SK-N-SH (cell line): ENCODE measurements at regions not wholly inside any gene's neighbourhood (a gene's known extent, or its start where the extent isn't known, plus 50 kb on each side); places are given as distances from the start of the nearest gene placed in this dataset.

Experiments used
- CTCF ChIA-PET: fragments of 300-600, 350-600 bp; formaldehyde crosslinking; extraction: SDS; loops from one replicate; lab custom pipeline; 2021; lab: Yijun Ruan, JAX
- POLR2A ChIA-PET: fragments of 350-600 bp; sonication (Branson Sonifier 250); formaldehyde crosslinking; extraction: SDS; loops from one replicate; lab custom pipeline; 2020; ENCODE audit warnings: antibody characterized with exemption, inconsistent platforms; lab: Yijun Ruan, JAX
- DNase-seq: peaks from one replicate; pipeline ENCODE4 v3.0.0; 2012
- H2AFZ ChIP-seq: fragments of 200-600 bp; sonication (generic); 2 replicates; pipeline ENCODE4 v1.8.1; 2016; ENCODE audit warnings: antibody characterized with exemption, mild to moderate bottlenecking, low read depth
- H3F3A ChIP-seq: fragments of 200-600 bp; sonication (generic); replicated peaks from 2 replicates; pipeline ENCODE3; 2016; ENCODE audit warnings: antibody characterized with exemption, mild to moderate bottlenecking; ENCODE audit not compliant: insufficient read depth
- H3K27ac ChIP-seq, 2 experiments: fragments of 200-500 bp in 1 of 2; fragments of 200-600 bp in 1 of 2; sonication (Bioruptor generic) in 1 of 2; sonication (generic), shearing (Covaris generic) in 1 of 2; 2 replicates each; pipeline versions ENCODE4 v1.5.1 to v1.6.1; 2014 to 2016; ENCODE audit warnings: low read depth in 2 of 2, inconsistent platforms in 1 of 2, low read length in 1 of 2, mild to moderate bottlenecking in 1 of 2, mixed read lengths in 1 of 2
- H3K27me3 ChIP-seq: fragments of 200-600 bp; sonication (generic), shearing (Covaris generic); 2 replicates; pipeline ENCODE4 v1.6.1; 2016; ENCODE audit warnings: mixed run types; ENCODE audit not compliant: insufficient read depth
- H3K36me3 ChIP-seq, 2 experiments: fragments of 200-500 bp in 1 of 2; fragments of 200-600 bp in 1 of 2; sonication (Bioruptor generic) in 1 of 2; sonication (generic) in 1 of 2; replicated peaks in 1 of 2; 2 replicates each; pipeline versions ENCODE3 to v1.5.1; 2014 to 2016; ENCODE audit warnings: low read length in 1 of 2, mild to moderate bottlenecking in 1 of 2; ENCODE audit not compliant: insufficient read depth in 2 of 2, control insufficient read depth in 1 of 2
- H3K4me1 ChIP-seq, 2 experiments: fragments of 200-500 bp in 1 of 2; fragments of 200-600 bp in 1 of 2; sonication (Bioruptor generic) in 1 of 2; sonication (generic), shearing (Covaris generic) in 1 of 2; 2 replicates each; pipeline versions ENCODE4 v1.5.1 to v1.6.1; 2014 to 2016; ENCODE audit warnings: low read depth in 1 of 2, low read length in 1 of 2, mixed run types in 1 of 2; ENCODE audit not compliant: insufficient read depth in 2 of 2, control insufficient read depth in 1 of 2
- H3K4me2 ChIP-seq: fragments of 200-600 bp; sonication (generic), shearing (Covaris generic); 2 replicates; pipeline ENCODE4 v1.6.1; 2017; ENCODE audit warnings: mixed run types
- H3K4me3 ChIP-seq, 2 experiments: fragments of 200-500 bp in 1 of 2; fragments of 200-600 bp in 1 of 2; sonication (Bioruptor generic) in 1 of 2; sonication (generic), shearing (Covaris generic) in 1 of 2; 2 replicates each; pipeline versions ENCODE4 v1.5.1 to v1.8.1; 2014 to 2016; ENCODE audit warnings: low read depth in 2 of 2, inconsistent platforms in 1 of 2, low read length in 1 of 2, mild to moderate bottlenecking in 1 of 2, mixed read lengths in 1 of 2, moderate library complexity in 1 of 2
- H3K79me2 ChIP-seq: fragments of 200-600 bp; sonication (generic); 2 replicates; pipeline ENCODE4 v1.8.1; 2017; ENCODE audit warnings: mild to moderate bottlenecking; ENCODE audit not compliant: insufficient read depth
- H3K9ac ChIP-seq: fragments of 200-600 bp; sonication (generic); 2 replicates; pipeline ENCODE4 v1.6.1; 2017; ENCODE audit warnings: mixed run types
- H3K9me2 ChIP-seq: fragments of 200-600 bp; sonication (generic); 2 replicates; pipeline ENCODE4 v1.6.1; 2017; ENCODE audit warnings: mixed run types
- H3K9me3 ChIP-seq: fragments of 200-600 bp; sonication (generic); 2 replicates; pipeline ENCODE4 v1.6.1; 2017; ENCODE audit warnings: mixed run types, mild to moderate bottlenecking, moderate library complexity
- H4K20me1 ChIP-seq: fragments of 200-600 bp; sonication (generic); 2 replicates; pipeline ENCODE4 v1.6.1; 2017; ENCODE audit warnings: mild to moderate bottlenecking, mixed run types; ENCODE audit not compliant: insufficient read depth
- CHD2 ChIP-seq: fragments of 150-350 bp; IDR thresholded peaks from 2 replicates; pipeline ENCODE4 v1.6.1; 2018; ENCODE audit warnings: low read length; ENCODE audit not compliant: partially characterized antibody
- ELF1 ChIP-seq: IDR thresholded peaks from 2 replicates; pipeline ENCODE4 v1.4.0; 2012
- FOXM1 ChIP-seq: IDR thresholded peaks from 2 replicates; pipeline ENCODE4 v1.4.0; 2012; ENCODE audit warnings: low read depth, mild to moderate bottlenecking
- JUND ChIP-seq: IDR thresholded peaks from 2 replicates; pipeline ENCODE4 v1.4.0; 2012
- NFIC ChIP-seq: IDR thresholded peaks from 2 replicates; pipeline ENCODE4 v1.4.0; 2012; ENCODE audit warnings: borderline replicate concordance
- NRF1 ChIP-seq: IDR thresholded peaks from 2 replicates; pipeline ENCODE4 v1.6.1; 2012; ENCODE audit warnings: low read depth, mild to moderate bottlenecking, low read length
- RCOR1 ChIP-seq: fragments of 150-350 bp; IDR thresholded peaks from 2 replicates; pipeline ENCODE4 v1.6.1; 2017; ENCODE audit warnings: antibody characterized with exemption, low read length
- RFX5 ChIP-seq: IDR thresholded peaks from 2 replicates; pipeline ENCODE4 v1.6.1; 2012; ENCODE audit warnings: mild to moderate bottlenecking, improper control_type of control experiment, low read length
- SIN3A ChIP-seq: IDR thresholded peaks from 2 replicates; pipeline ENCODE4 v1.6.1; 2012; ENCODE audit warnings: low read depth, mild to moderate bottlenecking, low read length, moderate library complexity, borderline replicate concordance
- WGBS: methylation state at CpG from one replicate; pipeline ENCODE4 v1.1.6; 2017; ENCODE audit warnings: low lambda C conversion rate; 5-methylcytosine and 5-hydroxymethylcytosine counted together
- TF ChIP-seq, protein P1 (sequence below): IDR thresholded peaks from 2 replicates; pipeline ENCODE4; 2012
- TF ChIP-seq, protein P2 (sequence below): IDR thresholded peaks from 2 replicates; pipeline ENCODE4 v1.4.0; 2012; ENCODE audit warnings: low read depth, borderline replicate concordance
- TF ChIP-seq, protein P3 (sequence below): fragments of 150-350 bp; IDR thresholded peaks from 2 replicates; pipeline ENCODE4 v1.6.1; 2017; ENCODE audit warnings: antibody characterized with exemption, low read length, low read depth, borderline replicate concordance

DNA sequence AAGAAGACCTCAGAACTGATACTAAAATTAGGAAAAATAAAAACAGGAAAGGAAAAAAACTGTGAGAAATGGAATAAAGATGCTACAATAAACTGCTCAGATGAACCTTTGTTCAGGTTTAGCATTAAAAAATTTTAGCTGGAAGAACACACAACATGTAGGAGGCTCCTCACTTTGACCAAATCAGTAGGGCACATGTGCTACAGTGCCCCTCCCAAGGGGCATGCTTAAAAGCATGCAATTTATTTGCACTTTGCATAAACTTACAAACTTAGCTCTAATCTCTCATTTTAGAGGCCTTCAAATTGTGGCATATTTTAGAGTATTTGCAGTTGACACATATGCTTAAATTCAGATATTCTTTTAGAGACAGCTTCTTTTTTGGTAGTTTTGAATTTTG lies 570.2 kb downstream of the UTRN start:
- no peak overlapping the region for H3K4me2 ChIP-seq
- H3K9ac ChIP-seq: no peak overlapping the region
- H3F3A ChIP-seq: no peaks in the 10 kb centered on the region
- CTCF ChIA-PET: interaction anchor here (1.2 kb wide), 1 partner anchor 13 kb away, joined by 3 read pairs; no protein-coding TSS in a partner anchor
- TF ChIP-seq RFX5: no peak
- no peaks in the 10 kb centered on the region for H4K20me1 ChIP-seq
- no peaks in the 10 kb centered on the region for H3K79me2 ChIP-seq
- no peaks in the 10 kb centered on the region for H3K4me1 ChIP-seq
- H3K36me3 ChIP-seq: peaks cover 0 to 10% of the 10 kb centered on the region in 2 experiments
- POLR2A ChIA-PET: no interaction called here
- H3K9me3 ChIP-seq: no peaks in the 10 kb centered on the region
- H3K27ac ChIP-seq: no peak overlapping the region
- H3K27me3 ChIP-seq: no peaks in the 10 kb centered on the region
- H3K9me2 ChIP-seq: no peaks in the 10 kb centered on the region
- H3K4me3 ChIP-seq: no peak overlapping the region
- no peak overlapping the region for H2AFZ ChIP-seq
- DNase-seq: no peak

DNA sequence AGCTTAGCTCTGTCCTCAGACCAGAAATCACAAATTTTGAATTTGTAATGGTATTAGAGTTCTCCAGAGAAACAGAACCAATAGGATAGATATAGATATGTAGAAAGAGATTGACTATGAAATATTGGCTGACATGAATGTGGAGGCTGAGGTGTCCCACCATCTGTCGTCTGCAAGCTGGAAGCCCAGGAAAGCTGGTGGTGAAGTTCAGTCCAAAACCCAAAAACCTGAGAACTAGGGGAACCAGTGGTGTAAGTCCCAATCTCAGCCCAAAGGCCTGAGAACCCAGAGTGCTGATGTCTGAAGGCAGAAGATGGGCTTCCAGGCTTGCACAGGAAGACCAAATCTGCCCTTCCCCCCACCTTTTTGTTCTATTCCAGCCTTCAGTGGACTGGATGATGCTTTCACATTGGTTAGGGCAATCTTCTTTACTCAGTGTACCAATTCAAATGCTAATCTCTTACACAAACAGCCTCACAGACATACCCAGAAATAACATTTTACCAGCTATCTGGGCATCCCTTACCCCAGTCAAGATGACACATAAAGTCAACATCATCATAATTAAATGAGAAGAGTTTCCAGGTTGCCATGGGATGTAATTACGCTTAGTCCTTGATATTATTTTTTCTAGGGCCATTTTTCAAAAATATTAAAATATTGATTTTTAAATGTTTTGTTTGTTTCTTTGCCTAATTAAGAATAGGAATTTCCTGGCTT lies 570.8 kb downstream of the UTRN start:
- no peak for DNase-seq
- no peaks in the 10 kb centered on the region for H4K20me1 ChIP-seq
- H3K9me2 ChIP-seq: no peaks in the 10 kb centered on the region
- H3K27ac ChIP-seq: no peak overlapping the region
- H3K4me3 ChIP-seq: no peak overlapping the region
- no peak overlapping the region for H2AFZ ChIP-seq
- POLR2A ChIA-PET: no interaction called here
- no peak overlapping the region for H3K9ac ChIP-seq
- peaks cover 0 to 9% of the 10 kb centered on the region in 2 experiments for H3K36me3 ChIP-seq
- H3K4me1 ChIP-seq: no peaks in the 10 kb centered on the region
- H3K9me3 ChIP-seq: no peaks in the 10 kb centered on the region
- H3K79me2 ChIP-seq: no peaks in the 10 kb centered on the region
- CTCF ChIA-PET: no interaction called here
- no peak overlapping the region for H3K4me2 ChIP-seq
- 70% methylated on average over 2 of the region's 2 CpGs for WGBS
- TF ChIP-seq CHD2: no peak
- TF ChIP-seq, protein P1, sequence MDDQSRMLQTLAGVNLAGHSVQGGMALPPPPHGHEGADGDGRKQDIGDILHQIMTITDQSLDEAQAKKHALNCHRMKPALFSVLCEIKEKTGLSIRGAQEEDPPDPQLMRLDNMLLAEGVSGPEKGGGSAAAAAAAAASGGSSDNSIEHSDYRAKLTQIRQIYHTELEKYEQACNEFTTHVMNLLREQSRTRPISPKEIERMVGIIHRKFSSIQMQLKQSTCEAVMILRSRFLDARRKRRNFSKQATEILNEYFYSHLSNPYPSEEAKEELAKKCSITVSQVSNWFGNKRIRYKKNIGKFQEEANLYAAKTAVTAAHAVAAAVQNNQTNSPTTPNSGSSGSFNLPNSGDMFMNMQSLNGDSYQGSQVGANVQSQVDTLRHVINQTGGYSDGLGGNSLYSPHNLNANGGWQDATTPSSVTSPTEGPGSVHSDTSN: no peak
- no peak for TF ChIP-seq NFIC
- no peak for TF ChIP-seq SIN3A
- no peak for TF ChIP-seq JUND
- TF ChIP-seq, protein P2, sequence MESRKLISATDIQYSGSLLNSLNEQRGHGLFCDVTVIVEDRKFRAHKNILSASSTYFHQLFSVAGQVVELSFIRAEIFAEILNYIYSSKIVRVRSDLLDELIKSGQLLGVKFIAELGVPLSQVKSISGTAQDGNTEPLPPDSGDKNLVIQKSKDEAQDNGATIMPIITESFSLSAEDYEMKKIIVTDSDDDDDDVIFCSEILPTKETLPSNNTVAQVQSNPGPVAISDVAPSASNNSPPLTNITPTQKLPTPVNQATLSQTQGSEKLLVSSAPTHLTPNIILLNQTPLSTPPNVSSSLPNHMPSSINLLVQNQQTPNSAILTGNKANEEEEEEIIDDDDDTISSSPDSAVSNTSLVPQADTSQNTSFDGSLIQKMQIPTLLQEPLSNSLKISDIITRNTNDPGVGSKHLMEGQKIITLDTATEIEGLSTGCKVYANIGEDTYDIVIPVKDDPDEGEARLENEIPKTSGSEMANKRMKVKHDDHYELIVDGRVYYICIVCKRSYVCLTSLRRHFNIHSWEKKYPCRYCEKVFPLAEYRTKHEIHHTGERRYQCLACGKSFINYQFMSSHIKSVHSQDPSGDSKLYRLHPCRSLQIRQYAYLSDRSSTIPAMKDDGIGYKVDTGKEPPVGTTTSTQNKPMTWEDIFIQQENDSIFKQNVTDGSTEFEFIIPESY: no peak
- TF ChIP-seq, protein P3, sequence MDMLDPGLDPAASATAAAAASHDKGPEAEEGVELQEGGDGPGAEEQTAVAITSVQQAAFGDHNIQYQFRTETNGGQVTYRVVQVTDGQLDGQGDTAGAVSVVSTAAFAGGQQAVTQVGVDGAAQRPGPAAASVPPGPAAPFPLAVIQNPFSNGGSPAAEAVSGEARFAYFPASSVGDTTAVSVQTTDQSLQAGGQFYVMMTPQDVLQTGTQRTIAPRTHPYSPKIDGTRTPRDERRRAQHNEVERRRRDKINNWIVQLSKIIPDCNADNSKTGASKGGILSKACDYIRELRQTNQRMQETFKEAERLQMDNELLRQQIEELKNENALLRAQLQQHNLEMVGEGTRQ: no peak
- TF ChIP-seq FOXM1: no peak
- no peak for TF ChIP-seq ELF1
- no peak for TF ChIP-seq NRF1
- no peak for TF ChIP-seq RCOR1
- no peaks in the 10 kb centered on the region for H3F3A ChIP-seq
- no peaks in the 10 kb centered on the region for H3K27me3 ChIP-seq
